NCI-H187 treated with DMSO at 0.1 percent for 48 hours (cell line): ENCODE measurements at regions not wholly inside any gene's neighbourhood (a gene's known extent, or its start where the extent isn't known, plus 50 kb on each side); places are given as distances from the start of the nearest gene placed in this dataset.

Experiments used
- DNase-seq: peaks from one replicate; lab custom pipeline; 2025; lab: John Stamatoyannopoulos, UW

- DNase-seq, result no peak
These were observed 183.9 kb upstream of the JARID2 start for GRCh38 chr6:15061908-15062515.

GRCh38 chr6:15062516-15063252, 183.2 kb upstream of the JARID2 start:
- peak; percentile 84 for DNase-seq

- DNase-seq, result no peak
These were observed 182.5 kb upstream of the JARID2 start for GRCh38 chr6:15063253-15063853.

GRCh38 chr6:15065261-15065989, 180.4 kb upstream of the JARID2 start:
- DNase-seq, result no peak

- no peak for DNase-seq
These were observed 179.6 kb upstream of the JARID2 start for GRCh38 chr6:15066089-15066758.

- DNase-seq, result no peak
These were observed 172.5 kb upstream of the JARID2 start for GRCh38 chr6:15073344-15073789.

GRCh38 chr6:15073883-15074465, 171.9 kb upstream of the JARID2 start:
- no peak for DNase-seq

GRCh38 chr6:15074806-15075205, 171.1 kb upstream of the JARID2 start:
- no peak for DNase-seq

GRCh38 chr6:15076565-15076964, 169.3 kb upstream of the JARID2 start:
- DNase-seq, result no peak

- DNase-seq, result no peak
These were observed 168.9 kb upstream of the JARID2 start for GRCh38 chr6:15077006-15077405.

- no peak for DNase-seq
These were observed 167.9 kb upstream of the JARID2 start for GRCh38 chr6:15077961-15078360.

- DNase-seq, result no peak
These were observed 166.5 kb upstream of the JARID2 start for GRCh38 chr6:15079288-15079817.

- DNase-seq, result no peak
These were observed 165.0 kb upstream of the JARID2 start for GRCh38 chr6:15080895-15081294.

GRCh38 chr6:15081447-15081846, 164.4 kb upstream of the JARID2 start:
- no peak for DNase-seq

GRCh38 chr6:15082708-15083107, 163.2 kb upstream of the JARID2 start:
- no peak for DNase-seq

GRCh38 chr6:15086348-15087158, 159.3 kb upstream of the JARID2 start:
- DNase-seq, result no peak

GRCh38 chr6:15087186-15087589, 158.7 kb upstream of the JARID2 start:
- no peak for DNase-seq

GRCh38 chr6:15088904-15089568, 156.8 kb upstream of the JARID2 start:
- peak; percentile 54 for DNase-seq

GRCh38 chr6:15089569-15090144, 156.2 kb upstream of the JARID2 start:
- peak; percentile 76 for DNase-seq

- DNase-seq, result peak; percentile 56
These were observed 155.7 kb upstream of the JARID2 start for GRCh38 chr6:15090145-15090579.
